Kidney glomerular epithelial cell (primary cell): ENCODE measurements at regions not wholly inside any gene's neighbourhood (a gene's known extent, or its start where the extent isn't known, plus 50 kb on each side); places are given as distances from the start of the nearest gene placed in this dataset.
"Not testable (repeated sequence)": the region's sequence is repeated elsewhere in the genome, so short reads cannot be mapped to it uniquely, and the experiment has no call there.

Experiments used
- DNase-seq: peaks from one replicate; lab custom pipeline; 2025; lab: John Stamatoyannopoulos, UW

- DNase-seq = no peak
Measured at GRCh38 chr16:13628156-13628555, 291.8 kb upstream of the ERCC4 start.

GRCh38 chr16:13629704-13630103 is 290.2 kb upstream of the ERCC4 start:
- DNase-seq = no peak

GRCh38 chr16:13630374-13630773 is 289.6 kb upstream of the ERCC4 start:
- no peak for DNase-seq

GRCh38 chr16:13631213-13631767 is 288.7 kb upstream of the ERCC4 start:
- no peak for DNase-seq

GRCh38 chr16:13631916-13632315 is 288.0 kb upstream of the ERCC4 start:
- DNase-seq = no peak

GRCh38 chr16:13632504-13632903 is 287.4 kb upstream of the ERCC4 start:
- not testable (repeated sequence) for DNase-seq

- no peak for DNase-seq
Measured at GRCh38 chr16:13633391-13633861, 286.5 kb upstream of the ERCC4 start.

- DNase-seq = no peak
Measured at GRCh38 chr16:13634253-13634652, 285.7 kb upstream of the ERCC4 start.

- DNase-seq = no peak
Measured at GRCh38 chr16:13634959-13635358, 285.0 kb upstream of the ERCC4 start.

GRCh38 chr16:13638218-13638617 is 281.7 kb upstream of the ERCC4 start:
- DNase-seq = no peak

- DNase-seq = no peak
Measured at GRCh38 chr16:13643412-13643811, 276.5 kb upstream of the ERCC4 start.

GRCh38 chr16:13645601-13646245 is 274.2 kb upstream of the ERCC4 start:
- DNase-seq = no peak

- no peak for DNase-seq
Measured at GRCh38 chr16:13660807-13661206, 259.1 kb upstream of the ERCC4 start.

GRCh38 chr16:13665876-13666275 is 254.1 kb upstream of the ERCC4 start:
- no peak for DNase-seq

GRCh38 chr16:13672196-13672595 is 247.8 kb upstream of the ERCC4 start:
- no peak for DNase-seq

GRCh38 chr16:13680021-13680889 is 239.7 kb upstream of the ERCC4 start:
- DNase-seq = no peak

- no peak for DNase-seq
Measured at GRCh38 chr16:13684819-13685563, 235.0 kb upstream of the ERCC4 start.

GRCh38 chr16:13696017-13696416 is 223.9 kb upstream of the ERCC4 start:
- no peak for DNase-seq

- DNase-seq = no peak
Measured at GRCh38 chr16:13697013-13697412, 222.9 kb upstream of the ERCC4 start.

- no peak for DNase-seq
Measured at GRCh38 chr16:13697568-13697967, 222.4 kb upstream of the ERCC4 start.

GRCh38 chr16:13702614-13703013 is 217.3 kb upstream of the ERCC4 start:
- DNase-seq = no peak
